ENCODE measurements at regions not wholly inside any gene's neighbourhood (a gene's known extent, or its start where the extent isn't known, plus 50 kb on each side); places are given as distances from the start of the nearest gene placed in this dataset.

DNA sequence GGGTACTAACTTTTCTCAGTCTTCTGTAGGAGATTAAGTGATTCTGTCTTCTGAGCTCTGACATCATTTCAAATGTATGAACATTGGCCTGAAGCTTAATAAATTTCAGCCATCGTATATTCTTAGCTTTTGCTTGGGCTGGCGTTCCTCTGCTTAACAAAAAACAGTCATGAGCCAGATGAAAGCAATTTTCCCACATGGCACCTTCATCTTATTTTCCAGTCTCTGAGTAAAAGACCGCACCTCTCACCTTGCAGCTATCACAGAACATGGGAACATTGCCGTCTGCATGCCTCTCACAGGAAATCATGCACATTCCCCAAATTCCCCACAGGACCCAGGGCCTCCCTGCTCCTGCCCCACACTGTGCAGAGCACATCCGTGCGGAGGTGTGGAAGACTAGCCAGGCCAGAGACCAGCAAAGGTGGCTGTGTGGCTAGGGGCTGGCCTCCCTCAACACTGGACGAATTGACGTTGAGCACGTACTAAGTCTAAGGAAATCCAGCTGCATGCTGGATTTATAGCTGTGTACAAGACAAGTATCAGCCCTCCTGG, 531.8 kb upstream of the ID2 start:
- no peaks in the 10 kb centered on the region for H3K4me1 ChIP-seq (ENCODE audit: control insufficient read depth, insufficient read depth, low read length)
- DNase-seq (ENCODE audit: low read depth, low spot score): no peak
- no CpG with 5 or more reads among the region's 9 CpGs for WGBS (ENCODE audit: insufficient coverage, insufficient read length)
- no peaks in the 10 kb centered on the region for H3K9me3 ChIP-seq (ENCODE audit: control insufficient read depth, insufficient read depth, low read length)
- H3K36me3 ChIP-seq (ENCODE audit: control insufficient read depth, insufficient read depth, low read length): no peaks in the 10 kb centered on the region
- no peak overlapping the region for H3K4me3 ChIP-seq (ENCODE audit: low read length)
- H3K27me3 ChIP-seq (ENCODE audit: control insufficient read depth, insufficient read depth, low read length): no peaks in the 10 kb centered on the region
- no peak overlapping the region for H3K27ac ChIP-seq (ENCODE audit: low read length)

DNA sequence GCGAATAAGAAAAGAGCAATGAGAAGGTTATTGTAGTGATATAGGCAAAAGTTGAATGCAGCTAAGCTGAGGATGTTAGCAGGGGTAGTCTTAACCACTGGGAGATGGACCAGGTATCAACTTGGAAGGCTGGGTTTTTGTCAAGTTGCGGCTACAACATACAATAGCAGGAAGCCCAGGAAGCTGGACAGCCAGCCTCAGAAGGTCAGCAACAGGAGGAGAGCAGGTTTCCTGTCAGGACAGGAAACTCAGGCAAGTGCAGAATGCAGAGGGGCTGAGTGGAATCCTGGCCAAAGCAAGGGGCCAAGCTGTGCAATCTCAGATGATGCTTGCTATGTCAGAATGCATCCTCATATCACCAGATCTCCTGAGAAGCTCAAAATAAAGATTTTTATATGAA, 530.0 kb upstream of the ID2 start:
- no peaks in the 10 kb centered on the region for H3K27me3 ChIP-seq (ENCODE audit: control insufficient read depth, insufficient read depth, low read length)
- H3K4me3 ChIP-seq (ENCODE audit: low read length): no peak overlapping the region
- no peak overlapping the region for H3K27ac ChIP-seq (ENCODE audit: low read length)
- no peaks in the 10 kb centered on the region for H3K9me3 ChIP-seq (ENCODE audit: control insufficient read depth, insufficient read depth, low read length)
- no peak for DNase-seq (ENCODE audit: low read depth, low spot score)
- WGBS (ENCODE audit: insufficient coverage, insufficient read length): 100% methylated on average over 1 of the region's 2 CpGs
- no peaks in the 10 kb centered on the region for H3K4me1 ChIP-seq (ENCODE audit: control insufficient read depth, insufficient read depth, low read length)
- no peaks in the 10 kb centered on the region for H3K36me3 ChIP-seq (ENCODE audit: control insufficient read depth, insufficient read depth, low read length)

DNA sequence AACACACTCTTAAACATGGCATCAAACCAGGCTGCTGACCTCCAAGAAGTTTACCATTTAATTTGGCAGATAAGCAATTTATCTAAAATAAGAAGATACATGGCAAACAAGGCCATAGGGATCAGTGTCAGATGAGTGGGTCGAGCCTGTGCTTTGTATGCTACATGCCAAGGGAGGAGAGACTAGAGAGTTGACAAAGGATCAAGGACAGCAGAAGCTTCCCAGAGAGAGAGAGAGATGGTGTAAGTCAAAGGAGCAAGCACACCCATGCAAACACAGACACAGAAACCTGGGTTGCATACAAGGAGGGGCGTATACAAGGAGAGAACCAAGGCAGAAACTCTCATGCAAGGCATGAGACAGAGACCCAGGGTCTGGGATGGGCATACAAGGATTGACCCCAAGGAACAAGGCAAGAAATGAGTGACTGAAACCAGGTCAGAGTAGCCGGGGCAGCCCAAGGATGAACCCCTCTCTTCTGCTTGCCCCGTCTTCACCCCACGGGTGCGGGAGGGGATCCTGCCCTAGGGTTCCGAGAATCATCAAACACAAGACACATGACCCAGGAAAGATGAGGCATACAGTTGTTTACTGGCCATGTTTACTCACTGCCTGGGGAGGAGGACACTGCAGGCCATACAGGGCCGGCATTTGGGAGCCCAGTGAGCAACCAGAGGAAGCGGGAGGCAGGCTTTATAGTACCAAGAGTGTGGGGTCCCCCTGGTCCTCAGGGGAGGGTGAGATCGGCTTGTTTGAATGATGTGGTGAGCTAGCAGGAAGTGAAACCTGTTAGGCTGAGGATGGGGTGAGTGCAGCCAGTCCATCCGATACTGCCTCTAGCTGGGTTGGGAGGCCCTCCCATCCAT, 529.2 kb upstream of the ID2 start:
- no CpG with 5 or more reads among the region's 11 CpGs for WGBS (ENCODE audit: insufficient coverage, insufficient read length)
- no peaks in the 10 kb centered on the region for H3K9me3 ChIP-seq (ENCODE audit: control insufficient read depth, insufficient read depth, low read length)
- no peak overlapping the region for H3K4me3 ChIP-seq (ENCODE audit: low read length)
- H3K27ac ChIP-seq (ENCODE audit: low read length): no peak overlapping the region
- DNase-seq (ENCODE audit: low read depth, low spot score): no peak
- no peaks in the 10 kb centered on the region for H3K4me1 ChIP-seq (ENCODE audit: control insufficient read depth, insufficient read depth, low read length)
- no peaks in the 10 kb centered on the region; the same call in 1 of the 2 replicates for H3K36me3 ChIP-seq (ENCODE audit: control insufficient read depth, insufficient read depth, low read length)
- no peaks in the 10 kb centered on the region for H3K27me3 ChIP-seq (ENCODE audit: control insufficient read depth, insufficient read depth, low read length)

DNA sequence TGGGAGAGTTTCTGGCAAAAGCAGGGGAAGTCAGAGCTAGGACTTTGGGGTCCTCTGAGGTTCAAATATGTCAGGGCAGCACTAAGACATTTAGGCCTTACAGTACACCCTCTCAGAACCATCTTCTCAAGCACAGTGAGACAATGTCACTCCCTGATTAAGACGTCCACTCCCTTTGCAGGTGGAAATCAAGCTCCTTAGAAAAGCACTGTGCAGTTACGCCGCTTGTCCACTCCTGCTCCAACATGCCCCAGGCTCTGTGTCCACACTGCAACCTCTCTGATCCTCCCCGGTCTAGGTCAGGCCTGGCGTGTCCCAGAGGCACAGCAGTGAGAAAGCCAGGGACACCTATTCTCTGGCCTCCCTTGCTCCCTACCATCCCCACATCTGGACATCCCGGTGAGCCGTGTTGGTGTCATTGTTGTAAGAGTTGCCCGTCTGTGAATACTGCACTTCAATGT, 528.6 kb upstream of the ID2 start:
- DNase-seq (ENCODE audit: low read depth, low spot score): no peak
- no peaks in the 10 kb centered on the region for H3K27me3 ChIP-seq (ENCODE audit: control insufficient read depth, insufficient read depth, low read length)
- 0 out of 2 replicates have a peak, but pooled peaks cover 3% of the 10 kb centered on the region for H3K4me1 ChIP-seq (ENCODE audit: control insufficient read depth, insufficient read depth, low read length)
- no CpG with 5 or more reads among the region's 8 CpGs for WGBS (ENCODE audit: insufficient coverage, insufficient read length)
- H3K27ac ChIP-seq (ENCODE audit: low read length): no peak overlapping the region
- no peak overlapping the region for H3K4me3 ChIP-seq (ENCODE audit: low read length)
- H3K36me3 ChIP-seq (ENCODE audit: control insufficient read depth, insufficient read depth, low read length): no peaks in the 10 kb centered on the region; the same call in 1 of the 2 replicates
- H3K9me3 ChIP-seq (ENCODE audit: control insufficient read depth, insufficient read depth, low read length): no peaks in the 10 kb centered on the region

DNA sequence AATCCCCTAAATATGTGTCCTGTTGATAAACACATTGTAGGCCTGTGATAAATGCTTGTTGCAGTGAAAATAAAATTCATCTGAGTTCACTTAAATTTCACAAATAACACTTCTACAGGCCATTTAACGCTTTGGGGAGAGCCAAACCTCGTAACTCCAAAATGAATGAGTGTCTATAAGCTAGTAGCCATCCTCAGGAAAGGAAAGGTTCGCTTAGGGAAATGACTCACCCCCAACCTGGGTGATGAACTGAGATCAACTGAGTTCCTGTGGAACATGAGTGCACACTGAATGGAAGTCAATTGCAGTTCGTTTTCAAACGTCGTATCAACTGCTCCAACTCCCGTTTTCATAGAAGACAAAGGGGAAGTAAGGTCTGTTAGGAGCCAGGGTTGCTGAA, 527.6 kb upstream of the ID2 start:
- WGBS (ENCODE audit: insufficient coverage, insufficient read length): no CpG with 5 or more reads among the region's 7 CpGs
- DNase-seq (ENCODE audit: low read depth, low spot score): no peak
- H3K4me1 ChIP-seq (ENCODE audit: control insufficient read depth, insufficient read depth, low read length): peaks cover 3% of the 10 kb centered on the region; the same call in 1 of the 2 replicates
- no peak overlapping the region for H3K4me3 ChIP-seq (ENCODE audit: low read length)
- no peaks in the 10 kb centered on the region; the same call in 1 of the 2 replicates for H3K36me3 ChIP-seq (ENCODE audit: control insufficient read depth, insufficient read depth, low read length)
- H3K27ac ChIP-seq (ENCODE audit: low read length): no peak overlapping the region
- no peaks in the 10 kb centered on the region for H3K27me3 ChIP-seq (ENCODE audit: control insufficient read depth, insufficient read depth, low read length)
- no peaks in the 10 kb centered on the region for H3K9me3 ChIP-seq (ENCODE audit: control insufficient read depth, insufficient read depth, low read length)

DNA sequence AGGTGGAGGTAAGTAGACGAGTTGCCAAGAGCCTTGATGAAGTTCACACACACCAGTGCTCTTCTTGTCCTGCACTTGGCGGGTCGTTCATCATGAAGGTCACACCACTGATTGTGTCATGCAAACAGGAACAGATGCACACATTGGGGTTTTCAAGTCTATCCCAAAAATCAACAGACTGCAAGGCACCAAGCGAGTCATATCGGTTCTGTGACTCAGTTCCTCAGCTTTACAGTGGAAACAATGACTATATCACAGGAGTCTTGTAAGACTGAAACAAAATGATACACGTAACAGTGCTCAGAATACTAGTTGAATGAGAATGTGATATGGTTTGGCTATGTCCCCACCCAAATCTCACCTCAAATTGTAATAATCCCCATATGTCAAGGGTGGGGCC, 526.9 kb upstream of the ID2 start:
- no peak overlapping the region for H3K4me3 ChIP-seq (ENCODE audit: low read length)
- peaks cover 4% of the 10 kb centered on the region for H3K4me1 ChIP-seq (ENCODE audit: control insufficient read depth, insufficient read depth, low read length)
- H3K27me3 ChIP-seq (ENCODE audit: control insufficient read depth, insufficient read depth, low read length): no peaks in the 10 kb centered on the region
- WGBS (ENCODE audit: insufficient coverage, insufficient read length): no CpG with 5 or more reads among the region's 6 CpGs
- no peaks in the 10 kb centered on the region; the same call in 1 of the 2 replicates for H3K36me3 ChIP-seq (ENCODE audit: control insufficient read depth, insufficient read depth, low read length)
- no peak overlapping the region for H3K27ac ChIP-seq (ENCODE audit: low read length)
- no peak for DNase-seq (ENCODE audit: low read depth, low spot score)
- no peaks in the 10 kb centered on the region for H3K9me3 ChIP-seq (ENCODE audit: control insufficient read depth, insufficient read depth, low read length)

DNA sequence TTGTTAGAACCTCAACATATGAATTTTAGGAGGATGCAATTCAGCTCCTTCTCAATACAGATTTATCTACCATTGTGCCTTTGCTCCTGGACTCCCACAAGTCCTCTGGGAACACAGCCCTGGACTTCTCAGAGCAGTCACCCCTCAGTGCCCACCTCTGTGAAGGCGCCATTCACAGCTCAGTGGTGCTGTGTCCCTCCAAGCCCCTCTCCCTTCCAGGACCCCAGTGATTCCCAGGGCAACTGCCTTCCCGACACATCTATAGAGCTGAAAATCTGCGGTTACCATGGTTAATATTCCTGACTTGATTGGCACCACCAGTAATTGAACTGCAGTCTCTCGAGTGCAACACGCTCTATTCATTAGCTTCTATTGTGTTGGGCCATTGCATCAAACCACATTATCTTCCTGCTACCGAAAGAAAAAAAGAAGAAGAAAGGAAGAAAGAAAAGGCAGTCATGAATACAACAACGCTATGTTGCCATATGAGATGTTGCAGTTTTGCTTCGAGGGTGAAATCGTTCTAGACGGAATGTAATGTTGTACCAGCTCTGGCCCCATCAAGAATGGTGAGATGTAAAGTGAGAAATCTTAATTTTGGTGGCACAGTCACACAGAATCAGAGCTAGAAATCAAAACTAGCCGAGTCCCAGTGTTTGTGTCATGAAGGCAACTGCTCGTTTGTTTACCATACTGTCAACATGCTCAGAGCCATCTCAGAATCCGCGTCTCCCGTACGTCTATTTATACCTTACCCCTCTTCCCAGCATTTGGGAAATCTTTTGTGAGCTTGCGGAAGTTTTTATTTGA, 524.0 kb upstream of the ID2 start:
- no peaks in the 10 kb centered on the region; the same call in 1 of the 2 replicates for H3K36me3 ChIP-seq (ENCODE audit: control insufficient read depth, insufficient read depth, low read length)
- no CpG with 5 or more reads among the region's 17 CpGs for WGBS (ENCODE audit: insufficient coverage, insufficient read length)
- no peak for DNase-seq (ENCODE audit: low read depth, low spot score)
- H3K4me1 ChIP-seq (ENCODE audit: control insufficient read depth, insufficient read depth, low read length): peaks cover 4% of the 10 kb centered on the region
- H3K27ac ChIP-seq (ENCODE audit: low read length): no peak overlapping the region
- no peaks in the 10 kb centered on the region for H3K9me3 ChIP-seq (ENCODE audit: control insufficient read depth, insufficient read depth, low read length)
- H3K27me3 ChIP-seq (ENCODE audit: control insufficient read depth, insufficient read depth, low read length): no peaks in the 10 kb centered on the region
- no peak overlapping the region for H3K4me3 ChIP-seq (ENCODE audit: low read length)

DNA sequence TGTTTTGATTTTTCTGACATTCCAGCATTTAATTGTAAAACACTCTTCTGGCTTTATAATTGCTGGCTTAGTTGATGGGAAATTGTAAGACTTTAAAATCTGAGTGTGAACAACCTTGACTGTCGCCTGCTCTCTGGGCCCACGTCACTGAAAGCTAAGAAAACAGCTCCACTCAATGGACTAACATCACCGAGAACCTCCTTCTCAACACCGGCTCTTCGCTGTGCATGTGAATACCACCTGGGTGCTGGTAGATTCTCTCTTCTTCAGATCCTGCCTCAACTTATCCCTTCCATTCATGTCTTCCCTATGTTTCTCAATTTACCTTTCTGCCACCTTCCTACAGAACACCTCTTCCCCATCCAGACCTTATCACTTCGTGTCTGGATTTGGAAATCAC, 523.1 kb upstream of the ID2 start:
- Histone ChIP-seq H3K4me3 (ENCODE audit: low read length) (no peak overlapping the region), H3K27ac (ENCODE audit: low read length) (no peak overlapping the region), H3K9me3 (ENCODE audit: control insufficient read depth, insufficient read depth, low read length) (no peaks in the 10 kb centered on the region), H3K4me1 (ENCODE audit: control insufficient read depth, insufficient read depth, low read length) (peaks cover 4% of the 10 kb centered on the region), H3K36me3 (ENCODE audit: control insufficient read depth, insufficient read depth, low read length) (no peaks in the 10 kb centered on the region; the same call in 1 of the 2 replicates), H3K27me3 (ENCODE audit: control insufficient read depth, insufficient read depth, low read length) (no peaks in the 10 kb centered on the region)
- WGBS (ENCODE audit: insufficient coverage, insufficient read length): no CpG with 5 or more reads among the region's 6 CpGs
- no peak for DNase-seq (ENCODE audit: low read depth, low spot score)

DNA sequence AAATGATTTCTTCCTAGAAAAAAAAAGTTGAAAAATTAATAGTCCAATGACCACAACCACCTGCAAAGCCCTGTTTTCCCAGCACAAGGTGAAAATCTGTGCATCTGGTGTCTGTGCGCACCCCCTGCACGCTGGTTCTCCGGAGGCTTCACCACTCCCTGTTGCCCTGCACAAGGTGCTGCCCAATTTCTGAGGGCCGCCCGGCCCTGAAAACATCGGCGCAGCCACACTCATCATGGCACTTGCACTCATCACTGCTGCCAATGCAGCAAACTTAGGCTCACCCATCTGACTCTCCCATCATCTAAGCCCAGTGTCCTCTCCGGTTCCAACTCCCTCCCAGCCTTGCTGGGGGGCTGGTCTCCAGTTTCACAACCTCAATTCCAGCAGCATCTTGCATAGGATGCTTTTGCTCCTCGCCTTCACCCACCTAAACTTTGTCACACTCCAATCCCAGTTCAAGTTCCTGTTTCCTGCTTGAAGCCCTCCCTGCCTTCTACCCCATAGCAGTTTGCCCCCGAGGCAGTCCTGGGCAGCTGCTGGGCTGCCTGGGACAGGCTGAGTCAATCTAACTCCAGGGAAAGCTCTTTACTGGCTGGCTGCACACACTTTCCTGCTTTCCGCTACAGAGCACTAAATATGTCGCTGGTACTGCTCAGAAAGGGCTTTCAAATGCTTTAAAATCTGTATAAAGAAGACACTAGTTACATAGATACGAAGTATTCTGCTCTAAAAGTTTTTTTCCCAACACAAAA, 522.5 kb upstream of the ID2 start:
- Histone ChIP-seq H3K4me1 (ENCODE audit: control insufficient read depth, insufficient read depth, low read length) (peaks cover 4% of the 10 kb centered on the region), H3K36me3 (ENCODE audit: control insufficient read depth, insufficient read depth, low read length) (no peaks in the 10 kb centered on the region; the same call in 1 of the 2 replicates), H3K9me3 (ENCODE audit: control insufficient read depth, insufficient read depth, low read length) (no peaks in the 10 kb centered on the region), H3K4me3 (ENCODE audit: low read length) (no peak overlapping the region), H3K27ac (ENCODE audit: low read length) (no peak overlapping the region), H3K27me3 (ENCODE audit: control insufficient read depth, insufficient read depth, low read length) (no peaks in the 10 kb centered on the region)
- no CpG with 5 or more reads among the region's 13 CpGs for WGBS (ENCODE audit: insufficient coverage, insufficient read length)
- DNase-seq (ENCODE audit: low read depth, low spot score): no peak

All from iPS DF 6.9 (cell line).